ENCODE measurements at regions not wholly inside any gene's neighbourhood (a gene's known extent, or its start where the extent isn't known, plus 50 kb on each side); places are given as distances from the start of the nearest gene placed in this dataset.

DNA sequence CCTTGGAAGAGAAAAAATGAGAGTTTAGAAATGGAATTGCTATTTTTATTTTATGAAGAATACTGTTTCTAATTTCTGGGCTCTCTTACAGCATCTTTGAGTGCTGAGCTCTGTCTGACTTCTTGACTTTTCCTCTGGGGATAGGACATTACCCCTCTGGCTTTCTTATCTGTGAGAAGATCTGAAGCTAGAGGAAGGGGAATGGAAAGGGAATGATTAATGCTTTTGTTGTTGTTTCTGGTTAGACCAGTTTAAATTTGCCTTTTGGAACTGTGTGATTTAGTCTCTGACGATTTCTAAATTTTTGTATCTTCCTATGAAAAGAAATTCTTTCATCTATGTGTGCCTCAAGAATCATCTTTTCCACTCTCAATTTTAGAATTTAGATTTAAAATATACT is 811.4 kb downstream of the REEP3 start:
- no peak for TF ChIP-seq EZH2 (IDR thresholded peaks at IDR 0.05; ENCODE audit: borderline replicate concordance, insufficient read depth, low read depth, low read length, poor library complexity, severe bottlenecking)
- TF ChIP-seq, protein P1, sequence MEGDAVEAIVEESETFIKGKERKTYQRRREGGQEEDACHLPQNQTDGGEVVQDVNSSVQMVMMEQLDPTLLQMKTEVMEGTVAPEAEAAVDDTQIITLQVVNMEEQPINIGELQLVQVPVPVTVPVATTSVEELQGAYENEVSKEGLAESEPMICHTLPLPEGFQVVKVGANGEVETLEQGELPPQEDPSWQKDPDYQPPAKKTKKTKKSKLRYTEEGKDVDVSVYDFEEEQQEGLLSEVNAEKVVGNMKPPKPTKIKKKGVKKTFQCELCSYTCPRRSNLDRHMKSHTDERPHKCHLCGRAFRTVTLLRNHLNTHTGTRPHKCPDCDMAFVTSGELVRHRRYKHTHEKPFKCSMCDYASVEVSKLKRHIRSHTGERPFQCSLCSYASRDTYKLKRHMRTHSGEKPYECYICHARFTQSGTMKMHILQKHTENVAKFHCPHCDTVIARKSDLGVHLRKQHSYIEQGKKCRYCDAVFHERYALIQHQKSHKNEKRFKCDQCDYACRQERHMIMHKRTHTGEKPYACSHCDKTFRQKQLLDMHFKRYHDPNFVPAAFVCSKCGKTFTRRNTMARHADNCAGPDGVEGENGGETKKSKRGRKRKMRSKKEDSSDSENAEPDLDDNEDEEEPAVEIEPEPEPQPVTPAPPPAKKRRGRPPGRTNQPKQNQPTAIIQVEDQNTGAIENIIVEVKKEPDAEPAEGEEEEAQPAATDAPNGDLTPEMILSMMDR (IDR thresholded peaks at IDR 0.05), result no peak

All from B cell (primary cell).